Brain microvascular endothelial cell (primary cell): ENCODE measurements at regions not wholly inside any gene's neighbourhood (a gene's known extent, or its start where the extent isn't known, plus 50 kb on each side); places are given as distances from the start of the nearest gene placed in this dataset.

Source experiments
- DNase-seq: peaks from one replicate; pipeline ENCODE4 v3.0.0-alpha.2; 2020
- H3K27ac ChIP-seq: fragments of 250-450 bp; sonication (Bioruptor Pico); 2 replicates; pipeline ENCODE4 v1.5.1; 2020; ENCODE audit warnings: mild to moderate bottlenecking, moderate library complexity
- H3K27me3 ChIP-seq: fragments of 250-450 bp; sonication (Bioruptor Pico); replicated peaks from 2 replicates; pipeline ENCODE4 v1.5.1; 2020; ENCODE audit warnings: mild to moderate bottlenecking
- H3K36me3 ChIP-seq: fragments of 250-450 bp; sonication (Bioruptor Pico); replicated peaks from 2 replicates; pipeline ENCODE4 v1.5.1; 2020; ENCODE audit warnings: mild to moderate bottlenecking
- H3K4me3 ChIP-seq: 2 replicates; pipeline ENCODE4 v1.5.1; 2011; ENCODE audit warnings: low read depth, mild to moderate bottlenecking, control low read depth, low read length, moderate library complexity
- CTCF ChIP-seq: IDR thresholded peaks from 2 replicates; pipeline ENCODE4 v1.5.1; 2011; ENCODE audit warnings: low read depth, mild to moderate bottlenecking, moderate library complexity, low read length, control low read depth, inconsistent platforms; ENCODE audit errors: missing control alignments
- in situ Hi-C: cut with HindIII; loops from 2 replicates; pipeline ENCODE4 v1.10.0; 2017; ENCODE audit warnings: low sequenced_read_pairs, low pct_ligation_motif_present

DNA sequence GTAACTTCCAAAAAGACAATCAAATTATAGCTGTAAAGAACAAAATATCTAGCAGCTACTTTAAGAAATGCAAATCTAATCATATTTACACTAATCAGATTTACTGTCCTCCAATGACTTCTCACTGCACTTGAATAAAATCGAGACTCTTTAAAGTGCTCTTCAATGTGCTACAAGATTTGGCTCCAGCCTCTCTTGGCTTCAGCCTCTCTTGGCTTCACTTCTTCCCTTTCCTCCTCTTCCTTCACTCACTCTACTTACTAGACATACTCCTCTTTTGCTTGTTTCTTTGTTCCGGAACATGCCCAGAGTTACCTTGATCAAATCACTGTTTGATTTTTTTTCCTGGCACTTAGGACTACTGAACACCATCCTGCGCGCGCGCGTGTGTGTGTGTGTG lies 495.4 kb downstream of the LMO7 start:
- in situ Hi-C loops: no loop called here
- no peak for TF ChIP-seq CTCF
- Histone ChIP-seq H3K27ac (no peak overlapping the region), H3K4me3 (no peak overlapping the region), H3K27me3 (no peaks in the 10 kb centered on the region), H3K36me3 (no peaks in the 10 kb centered on the region)
- no peak for DNase-seq

DNA sequence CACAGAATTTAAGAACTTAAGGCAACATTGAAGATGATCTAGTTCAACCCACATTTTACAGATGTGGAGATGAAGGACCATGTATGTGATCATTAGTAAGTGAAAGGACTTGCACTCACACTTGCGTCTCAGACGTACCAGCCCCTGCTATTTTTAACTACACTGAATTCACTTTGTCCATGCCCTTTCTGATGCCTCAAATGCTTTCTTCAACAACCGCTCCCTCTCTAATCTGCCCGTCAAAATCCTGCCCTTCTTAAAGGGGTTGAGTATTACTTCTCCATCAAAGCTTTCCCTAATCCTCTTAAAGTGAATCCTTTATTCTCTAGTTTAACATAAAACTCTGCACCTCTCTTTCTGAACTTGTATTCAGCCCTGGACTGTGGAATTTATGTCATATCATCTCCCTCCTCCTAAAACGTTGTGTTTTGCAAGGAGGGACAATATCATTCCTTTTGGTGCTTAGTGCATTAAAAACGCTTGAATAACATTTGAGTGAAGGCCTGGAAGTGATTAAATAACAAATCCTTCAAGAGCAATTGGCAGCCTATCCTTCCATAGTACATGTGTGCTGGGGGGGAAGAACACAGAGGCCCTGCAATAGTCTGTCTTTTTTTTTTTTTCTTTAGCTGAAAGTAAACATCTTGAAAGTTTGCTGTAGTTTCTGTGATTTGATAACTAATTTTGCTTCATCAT lies 493.3 kb downstream of the LMO7 start:
- in situ Hi-C loops: no loop called here

DNA sequence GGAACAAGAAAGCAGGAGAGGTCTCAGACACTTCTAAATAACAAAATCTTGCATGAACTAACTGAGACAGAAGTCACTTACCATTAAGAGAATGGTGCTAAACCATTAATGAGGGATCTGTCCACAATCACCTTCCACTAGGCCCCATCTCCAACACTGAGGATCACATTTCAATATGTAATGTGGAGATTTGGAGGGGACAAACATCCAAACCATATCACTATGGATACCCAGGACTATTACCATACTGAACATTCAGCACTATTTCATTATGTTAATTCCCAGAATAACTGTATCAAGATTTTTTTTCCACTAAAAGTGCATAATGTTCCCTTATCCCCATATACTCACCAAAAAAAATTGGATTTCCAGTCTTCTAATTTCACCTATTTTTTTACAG lies 491.8 kb downstream of the LMO7 start:
- no peaks in the 10 kb centered on the region for H3K27me3 ChIP-seq
- TF ChIP-seq CTCF: no peak
- no peaks in the 10 kb centered on the region for H3K36me3 ChIP-seq
- H3K27ac ChIP-seq: no peak overlapping the region
- DNase-seq: no peak
- H3K4me3 ChIP-seq: no peak overlapping the region
- in situ Hi-C loops: no loop called here

More for the DNA sequence above, 493.3 kb downstream of the LMO7 start:
- no peaks in the 10 kb centered on the region for H3K36me3 ChIP-seq
- H3K27me3 ChIP-seq: no peaks in the 10 kb centered on the region
- DNase-seq: no peak
- H3K4me3 ChIP-seq: no peak overlapping the region
- H3K27ac ChIP-seq: no peak overlapping the region
- TF ChIP-seq CTCF: no peak

GRCh38 chr13:76123548-76123947 lies 487.4 kb downstream of the LMO7 start:
- TF ChIP-seq CTCF: no peak
- Histone ChIP-seq H3K27me3 (no peaks in the 10 kb centered on the region), H3K27ac (no peak overlapping the region), H3K4me3 (no peak overlapping the region), H3K36me3 (no peaks in the 10 kb centered on the region)
- DNase-seq: no peak
- in situ Hi-C loops: no loop called here

GRCh38 chr13:76116751-76117360 lies 480.7 kb downstream of the LMO7 start:
- in situ Hi-C loops: no loop called here
- Histone ChIP-seq H3K36me3 (no peaks in the 10 kb centered on the region), H3K27me3 (no peaks in the 10 kb centered on the region), H3K4me3 (no peak overlapping the region), H3K27ac (no peak overlapping the region)
- TF ChIP-seq CTCF: no peak
- DNase-seq: no peak
